ENCODE measurements at regions not wholly inside any gene's neighbourhood (a gene's known extent, or its start where the extent isn't known, plus 50 kb on each side); places are given as distances from the start of the nearest gene placed in this dataset.

GRCh38 chr4:63379750-63380522 is 1029.3 kb downstream of the TECRL start:
- no peak for TF ChIP-seq POLR2A (IDR thresholded peaks at IDR 0.05; ENCODE audit: low read length)
- TF ChIP-seq GATA1 (IDR thresholded peaks at IDR 0.05; ENCODE audit: low read depth, low read length): no peak

Data from erythroblast (primary cell).